Caco-2 (cell line): ENCODE measurements at regions not wholly inside any gene's neighbourhood (a gene's known extent, or its start where the extent isn't known, plus 50 kb on each side); places are given as distances from the start of the nearest gene placed in this dataset.

Source experiments
- BruUV-seq: library from RNA; stranded (reverse); fragments of 400-500 nt; replicated peaks from 2 replicates; lab custom pipeline; 2021; lab: Mats Ljungman, UMichigan
- CTCF ChIA-PET: fragments of 300-600 bp; sonication (Branson Sonifier 250); formaldehyde crosslinking; loops from one replicate; lab custom pipeline; 2022; ENCODE audit warnings: antibody characterized with exemption; lab: Charles Lee
- POLR2A ChIA-PET: fragments of 300-600 bp; sonication (Branson Sonifier 250); formaldehyde crosslinking; loops from one replicate; lab custom pipeline; 2022; ENCODE audit warnings: antibody characterized with exemption; lab: Charles Lee
- DNase-seq, 2 experiments: peaks; one replicate each; pipeline versions ENCODE4 v3.0.0 to v3.0.0-alpha.2; 2020 to 2022
- H3K27me3 ChIP-seq: replicated peaks from 2 replicates; pipeline ENCODE4 v1.6.0; 2011; ENCODE audit warnings: low read length; ENCODE audit not compliant: control insufficient read depth, insufficient read depth
- H3K36me3 ChIP-seq: 2 replicates; pipeline ENCODE4 v1.5.1; 2011; ENCODE audit warnings: low read length; ENCODE audit not compliant: control insufficient read depth, insufficient read depth
- H3K4me1 ChIP-seq: fragments of 250-450 bp; sonication (Bioruptor Pico); 2 replicates; pipeline ENCODE4 v1.5.1; 2020; ENCODE audit warnings: mild to moderate bottlenecking
- H3K4me3 ChIP-seq: 2 replicates; pipeline ENCODE4 v1.5.1; 2011; ENCODE audit warnings: low read depth, mild to moderate bottlenecking, control low read depth, low read length
- H3K9me3 ChIP-seq: fragments of 250-450 bp; sonication (Bioruptor Pico); 2 replicates; pipeline ENCODE4 v1.5.1; 2020; ENCODE audit warnings: mild to moderate bottlenecking, moderate library complexity
- H3K27ac Mint-ChIP-seq: one replicate; pipeline ENCODE4 v1.8.0; 2022; ENCODE audit warnings: mixed read lengths; ENCODE audit not compliant: unreplicated experiment
- H3K27me3 Mint-ChIP-seq: one replicate; pipeline ENCODE4 v1.8.0; 2022; ENCODE audit warnings: mixed read lengths; ENCODE audit not compliant: insufficient read depth, unreplicated experiment
- H3K36me3 Mint-ChIP-seq: one replicate; pipeline ENCODE4 v1.8.0; 2022; ENCODE audit warnings: mild to moderate bottlenecking, mixed read lengths; ENCODE audit not compliant: insufficient read depth, unreplicated experiment
- H3K4me1 Mint-ChIP-seq: one replicate; pipeline ENCODE4 v1.8.0; 2022; ENCODE audit warnings: low read depth, mixed read lengths; ENCODE audit not compliant: unreplicated experiment
- H3K4me3 Mint-ChIP-seq: one replicate; pipeline ENCODE4 v1.8.0; 2022; ENCODE audit warnings: mild to moderate bottlenecking, moderate library complexity, mixed read lengths; ENCODE audit not compliant: unreplicated experiment
- H3K9me3 Mint-ChIP-seq: one replicate; pipeline ENCODE4 v1.8.0; 2022; ENCODE audit warnings: mixed read lengths; ENCODE audit not compliant: unreplicated experiment
- intact Hi-C: fragments of 100-400 bp; cut with micrococcal nuclease; formaldehyde crosslinking; loops from one replicate; pipeline ENCODE4 v1.10.0; 2022; ENCODE audit not compliant: unreplicated experiment
- TF ChIP-seq, protein P1 (sequence below), 2 experiments: fragments of 200-600 bp in 1 of 2; IDR thresholded peaks; 1 replicate in 1 of 2; 2 replicates in 1 of 2; pipeline versions ENCODE4 v1.5.1 to v1.8.0; 2011 to 2022; ENCODE audit warnings: antibody characterized with exemption in 1 of 2, control low read depth in 1 of 2, inconsistent platforms in 1 of 2, low read depth in 1 of 2, low read length in 1 of 2, mild to moderate bottlenecking in 1 of 2, moderate library complexity in 1 of 2; ENCODE audit not compliant: insufficient read depth in 1 of 2, severe bottlenecking in 1 of 2, unreplicated experiment in 1 of 2

DNA sequence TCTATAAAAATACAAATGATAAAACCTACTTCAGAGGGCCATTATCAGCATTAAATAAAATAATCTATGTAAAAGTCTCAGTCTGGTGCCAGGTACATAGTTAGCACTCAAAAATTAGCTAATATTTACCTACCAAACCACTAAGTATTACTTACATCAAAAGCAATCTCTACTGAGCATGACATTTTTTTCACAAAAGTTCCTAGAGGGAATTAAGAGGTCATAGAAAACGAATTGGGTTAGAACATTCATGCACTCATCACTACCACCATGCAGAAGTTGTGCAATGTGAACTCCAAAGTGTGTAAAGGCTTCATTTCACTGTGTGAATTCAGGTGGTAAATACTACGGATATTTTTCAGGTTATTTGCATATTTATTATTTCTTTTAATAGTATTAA, 209.5 kb upstream of the FGF13 start:
- no peaks in the 10 kb centered on the region for H3K36me3 Mint-ChIP-seq
- Histone ChIP-seq H3K36me3 (no peaks in the 10 kb centered on the region), H3K27me3 (no peaks in the 10 kb centered on the region), H3K4me3 (no peak overlapping the region), H3K4me1 (no peaks in the 10 kb centered on the region), H3K9me3 (no peaks in the 10 kb centered on the region)
- no TSS peak for BruUV-seq
- ChIA-PET POLR2A (no interaction called here), CTCF (no interaction called here)
- no peaks in the 10 kb centered on the region for H3K27me3 Mint-ChIP-seq
- intact Hi-C loops, result no loop called here
- H3K4me3 Mint-ChIP-seq, result no peak overlapping the region
- TF ChIP-seq, protein P1, sequence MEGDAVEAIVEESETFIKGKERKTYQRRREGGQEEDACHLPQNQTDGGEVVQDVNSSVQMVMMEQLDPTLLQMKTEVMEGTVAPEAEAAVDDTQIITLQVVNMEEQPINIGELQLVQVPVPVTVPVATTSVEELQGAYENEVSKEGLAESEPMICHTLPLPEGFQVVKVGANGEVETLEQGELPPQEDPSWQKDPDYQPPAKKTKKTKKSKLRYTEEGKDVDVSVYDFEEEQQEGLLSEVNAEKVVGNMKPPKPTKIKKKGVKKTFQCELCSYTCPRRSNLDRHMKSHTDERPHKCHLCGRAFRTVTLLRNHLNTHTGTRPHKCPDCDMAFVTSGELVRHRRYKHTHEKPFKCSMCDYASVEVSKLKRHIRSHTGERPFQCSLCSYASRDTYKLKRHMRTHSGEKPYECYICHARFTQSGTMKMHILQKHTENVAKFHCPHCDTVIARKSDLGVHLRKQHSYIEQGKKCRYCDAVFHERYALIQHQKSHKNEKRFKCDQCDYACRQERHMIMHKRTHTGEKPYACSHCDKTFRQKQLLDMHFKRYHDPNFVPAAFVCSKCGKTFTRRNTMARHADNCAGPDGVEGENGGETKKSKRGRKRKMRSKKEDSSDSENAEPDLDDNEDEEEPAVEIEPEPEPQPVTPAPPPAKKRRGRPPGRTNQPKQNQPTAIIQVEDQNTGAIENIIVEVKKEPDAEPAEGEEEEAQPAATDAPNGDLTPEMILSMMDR (IDR thresholded peaks at IDR 0.05; ENCODE audit: insufficient read depth in 1 of 2, low read depth in 1 of 2, low read length in 1 of 2, severe bottlenecking in 1 of 2, unreplicated experiment in 1 of 2), result no peak
- DNase-seq, result no peak
- no peak overlapping the region for H3K27ac Mint-ChIP-seq
- no peaks in the 10 kb centered on the region for H3K4me1 Mint-ChIP-seq
- no peaks in the 10 kb centered on the region for H3K9me3 Mint-ChIP-seq

DNA sequence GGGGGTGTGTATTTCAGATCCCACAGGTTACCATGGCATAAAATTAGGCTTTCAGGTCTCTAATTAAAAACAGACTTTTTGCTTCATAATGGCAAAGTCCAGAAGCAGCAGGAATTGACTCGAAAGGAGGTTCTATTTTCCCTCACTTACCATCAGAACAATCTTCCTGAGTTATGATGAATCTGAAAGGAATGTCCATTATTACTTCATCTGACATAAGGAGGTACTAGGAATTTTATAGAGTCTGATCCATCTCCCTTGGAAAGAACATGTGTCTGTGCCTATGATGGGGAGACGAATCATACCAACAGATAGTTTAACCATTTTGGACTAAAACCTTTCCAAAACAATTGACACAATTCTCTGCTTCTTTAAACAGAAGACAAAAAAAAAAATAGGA, 206.3 kb upstream of the FGF13 start:
- no TSS peak for BruUV-seq
- H3K27me3 Mint-ChIP-seq, result no peaks in the 10 kb centered on the region
- Histone ChIP-seq H3K27me3 (no peaks in the 10 kb centered on the region), H3K4me3 (no peak overlapping the region), H3K36me3 (no peaks in the 10 kb centered on the region), H3K4me1 (no peaks in the 10 kb centered on the region), H3K9me3 (no peaks in the 10 kb centered on the region)
- peaks cover 9% of the 10 kb centered on the region for H3K9me3 Mint-ChIP-seq
- no peak for DNase-seq
- H3K36me3 Mint-ChIP-seq, result no peaks in the 10 kb centered on the region
- no peak overlapping the region for H3K4me3 Mint-ChIP-seq
- H3K27ac Mint-ChIP-seq, result no peak overlapping the region
- TF ChIP-seq, protein P1 (IDR thresholded peaks at IDR 0.05; ENCODE audit: insufficient read depth in 1 of 2, low read depth in 1 of 2, low read length in 1 of 2, severe bottlenecking in 1 of 2, unreplicated experiment in 1 of 2), result no peak
- ChIA-PET POLR2A (no interaction called here), CTCF (no interaction called here)
- intact Hi-C loops, result no loop called here
- H3K4me1 Mint-ChIP-seq, result no peaks in the 10 kb centered on the region

DNA sequence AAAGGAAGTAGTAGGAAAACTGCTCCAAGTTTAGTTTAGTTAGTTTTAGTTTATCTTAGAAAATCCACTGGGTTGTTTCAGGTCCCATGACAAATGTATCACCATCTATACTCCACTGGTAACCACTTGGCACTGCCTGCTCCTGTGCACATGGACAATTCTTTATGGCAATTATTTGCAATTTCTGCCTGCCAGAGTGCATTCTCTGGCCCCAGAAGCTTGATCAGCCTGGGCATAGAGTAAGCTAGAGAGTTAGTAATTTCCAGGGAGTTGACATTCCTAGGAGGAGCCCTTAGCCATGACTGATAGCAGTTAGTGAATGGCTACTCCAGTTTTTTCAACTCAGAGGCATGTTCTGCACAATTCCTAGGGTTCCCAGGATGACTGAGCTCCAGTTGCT, 203.2 kb upstream of the FGF13 start:
- Mint-ChIP-seq H3K27ac (no peak overlapping the region), H3K4me1 (no peaks in the 10 kb centered on the region), H3K4me3 (no peak overlapping the region), H3K9me3 (peaks cover 9% of the 10 kb centered on the region), H3K27me3 (no peaks in the 10 kb centered on the region), H3K36me3 (no peaks in the 10 kb centered on the region)
- no peak for DNase-seq
- no peaks in the 10 kb centered on the region for H3K27me3 ChIP-seq
- TF ChIP-seq, protein P1 (IDR thresholded peaks at IDR 0.05; ENCODE audit: insufficient read depth in 1 of 2, low read depth in 1 of 2, low read length in 1 of 2, severe bottlenecking in 1 of 2, unreplicated experiment in 1 of 2), result no peak
- no peak overlapping the region for H3K4me3 ChIP-seq
- POLR2A ChIA-PET, result no interaction called here
- no peaks in the 10 kb centered on the region for H3K9me3 ChIP-seq
- no peaks in the 10 kb centered on the region for H3K4me1 ChIP-seq
- no TSS peak for BruUV-seq
- no peaks in the 10 kb centered on the region for H3K36me3 ChIP-seq
- CTCF ChIA-PET, result no interaction called here
- intact Hi-C loops, result no loop called here
